Lung (tissue), 11 donors: ENCODE measurements at regions not wholly inside any gene's neighbourhood (a gene's known extent, or its start where the extent isn't known, plus 50 kb on each side); places are given as distances from the start of the nearest gene placed in this dataset.

Experiments
- ATAC-seq: fragments of 200-7000 bp; cut with Tn5 transposase; one replicate; pipeline ENCODE4 v1.9.1; 2020; ENCODE audit warnings: moderate number of reproducible peaks; ENCODE audit not compliant: insufficient read depth, low FRiP score
- DNase-seq, 3 donors: peaks; one replicate each; pipeline ENCODE4 v3.0.0-alpha.2; 2013 to 2017
- H3K27ac ChIP-seq, 2 donors: one replicate each; pipeline ENCODE4 v1.5.1; 2013; ENCODE audit warnings: mild to moderate bottlenecking in 2 of 2, moderate library complexity in 2 of 2, control low read depth in 1 of 2, inconsistent platforms in 1 of 2, low read depth in 1 of 2, low read length in 1 of 2
- H3K27me3 ChIP-seq, 3 donors: one replicate each; pipeline ENCODE4 v1.5.1; 2013; ENCODE audit warnings: low read length in 2 of 3; ENCODE audit not compliant: control insufficient read depth in 3 of 3, insufficient read depth in 3 of 3
- H3K36me3 ChIP-seq, 4 donors: one replicate each; pipeline ENCODE4 v1.5.1; 2013; ENCODE audit warnings: low read length in 4 of 4, mild to moderate bottlenecking in 1 of 4, moderate library complexity in 1 of 4; ENCODE audit not compliant: control insufficient read depth in 4 of 4, insufficient read depth in 4 of 4
- H3K4me1 ChIP-seq, 5 donors: one replicate each; pipeline ENCODE4 v1.5.1; 2013; ENCODE audit warnings: low read length in 5 of 5, mild to moderate bottlenecking in 2 of 5, moderate library complexity in 1 of 5; ENCODE audit not compliant: control insufficient read depth in 5 of 5, insufficient read depth in 5 of 5
- H3K4me3 ChIP-seq: one replicate; pipeline ENCODE4 v1.5.1; 2013; ENCODE audit warnings: mild to moderate bottlenecking, control low read depth, moderate library complexity
- H3K9ac ChIP-seq, 2 donors: one replicate each; pipeline ENCODE4 v1.5.1; 2013; ENCODE audit warnings: low read length in 2 of 2, control low read depth in 1 of 2; ENCODE audit not compliant: insufficient read depth in 1 of 2
- H3K9me3 ChIP-seq, 4 donors: one replicate each; pipeline ENCODE4 v1.5.1; 2013; ENCODE audit warnings: low read length in 3 of 4, mild to moderate bottlenecking in 1 of 4, moderate library complexity in 1 of 4; ENCODE audit not compliant: control insufficient read depth in 4 of 4, insufficient read depth in 3 of 4
- CTCF ChIP-seq: IDR thresholded peaks from 2 replicates; pipeline ENCODE4 v1.5.1; 2012; ENCODE audit warnings: mild to moderate bottlenecking; ENCODE audit errors: control extremely low read depth, extremely low read depth
- WGBS, 2 donors: extraction: QIAGEN DNeasy Blood & Tissue Kit; methylation state at CpG; one replicate each; pipeline ENCODE4 v1.1.7; 2013; 5-methylcytosine and 5-hydroxymethylcytosine counted together
- donor health status: control.
- donor health status: control.
- donor health status: Bipolar disorder and iron deficiency.
- donor health status: healthy.
- donor health status: DM: yes; HTN: yes; CAD: no.

GRCh38 chr1:232532901-232533300 lies 97.0 kb downstream of the SIPA1L2 start:
- ATAC-seq, result no peak
- H3K36me3 ChIP-seq, result peaks cover 0 to 2% (median 0%) of the 10 kb centered on the region in 4 donors
- H3K9ac ChIP-seq, result no peak overlapping the region
- WGBS, 2 donors, result 84 to 98% methylated on average over 2 of the region's 2 CpGs
- no peak for TF ChIP-seq CTCF
- peaks cover 0 to 23% (median 4%) of the 10 kb centered on the region in 5 donors for H3K4me1 ChIP-seq
- H3K27ac ChIP-seq, result no peak overlapping the region
- no peak overlapping the region for H3K4me3 ChIP-seq
- no peak for DNase-seq
- no peaks in the 10 kb centered on the region for H3K9me3 ChIP-seq
- no peaks in the 10 kb centered on the region for H3K27me3 ChIP-seq

GRCh38 chr1:232531291-232531690 lies 98.6 kb downstream of the SIPA1L2 start:
- Histone ChIP-seq H3K27me3 (no peaks in the 10 kb centered on the region), H3K4me1 (peaks cover 0 to 27% (median 6%) of the 10 kb centered on the region in 5 donors), H3K9ac (no peak overlapping the region), H3K36me3 (peaks cover 0 to 2% (median 0%) of the 10 kb centered on the region in 4 donors), H3K27ac (no peak overlapping the region), H3K4me3 (no peak overlapping the region), H3K9me3 (no peaks in the 10 kb centered on the region)
- DNase-seq (no peak), ATAC-seq (no peak)
- 98 to 99% methylated on average over 3 of the region's 3 CpGs for WGBS, 2 donors
- no peak for TF ChIP-seq CTCF

GRCh38 chr1:232529747-232530146 lies 100.2 kb downstream of the SIPA1L2 start:
- no peak overlapping the region for H3K4me3 ChIP-seq
- TF ChIP-seq CTCF, result no peak
- H3K36me3 ChIP-seq, result peaks cover 0 to 2% (median 0%) of the 10 kb centered on the region in 4 donors
- H3K9me3 ChIP-seq, result no peaks in the 10 kb centered on the region
- ATAC-seq (no peak), DNase-seq (no peak)
- no peak overlapping the region for H3K9ac ChIP-seq
- peaks cover 0 to 22% (median 8%) of the 10 kb centered on the region in 5 donors for H3K4me1 ChIP-seq
- no peaks in the 10 kb centered on the region for H3K27me3 ChIP-seq
- 45 to 85% methylated on average over 2 of the region's 2 CpGs for WGBS, 2 donors
- no peak overlapping the region for H3K27ac ChIP-seq

GRCh38 chr1:232528472-232529089 lies 101.4 kb downstream of the SIPA1L2 start:
- Histone ChIP-seq H3K4me3 (no peak overlapping the region), H3K27ac (no peak overlapping the region), H3K36me3 (peaks cover 0 to 2% (median 0%) of the 10 kb centered on the region in 4 donors), H3K27me3 (no peaks in the 10 kb centered on the region), H3K4me1 (peaks cover 0 to 22% (median 6%) of the 10 kb centered on the region in 5 donors), H3K9ac (no peak overlapping the region), H3K9me3 (no peaks in the 10 kb centered on the region)
- TF ChIP-seq CTCF, result no peak
- no peak for ATAC-seq
- 81 to 100% methylated on average over 2 of the region's 2 CpGs for WGBS, 2 donors
- DNase-seq, result no peak
